Epidermal melanocyte (primary cell): ENCODE measurements at regions not wholly inside any gene's neighbourhood (a gene's known extent, or its start where the extent isn't known, plus 50 kb on each side); places are given as distances from the start of the nearest gene placed in this dataset.
A peak's percentile ranks its signal among the peaks of the same experiment; 100 is the strongest.

ENCODE experiments used
- DNase-seq: peaks from one replicate; pipeline ENCODE4 v3.0.0; 2011; ENCODE audit warnings: low spot score; ENCODE audit not compliant: insufficient read length

DNA sequence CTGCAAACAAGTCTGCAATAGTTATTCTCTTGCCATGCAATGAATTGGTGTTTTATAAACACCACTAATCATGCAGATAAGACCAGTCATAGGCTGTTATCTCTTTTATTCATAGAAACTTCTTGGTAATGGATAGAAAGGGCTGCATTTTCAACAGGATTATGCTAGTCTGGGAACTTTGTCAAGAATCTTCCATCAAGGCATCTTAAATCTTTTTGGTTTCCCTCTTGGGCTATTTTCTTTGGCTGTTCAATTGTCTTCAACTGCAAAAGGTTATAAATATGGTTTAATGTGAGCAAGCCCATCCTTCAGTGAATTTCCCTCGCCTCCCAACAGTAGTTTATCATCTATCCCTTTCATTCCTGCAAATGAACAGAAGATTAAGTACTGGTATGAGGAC is 59.0 kb upstream of the MINAR1 start:
- no peak for DNase-seq

DNA sequence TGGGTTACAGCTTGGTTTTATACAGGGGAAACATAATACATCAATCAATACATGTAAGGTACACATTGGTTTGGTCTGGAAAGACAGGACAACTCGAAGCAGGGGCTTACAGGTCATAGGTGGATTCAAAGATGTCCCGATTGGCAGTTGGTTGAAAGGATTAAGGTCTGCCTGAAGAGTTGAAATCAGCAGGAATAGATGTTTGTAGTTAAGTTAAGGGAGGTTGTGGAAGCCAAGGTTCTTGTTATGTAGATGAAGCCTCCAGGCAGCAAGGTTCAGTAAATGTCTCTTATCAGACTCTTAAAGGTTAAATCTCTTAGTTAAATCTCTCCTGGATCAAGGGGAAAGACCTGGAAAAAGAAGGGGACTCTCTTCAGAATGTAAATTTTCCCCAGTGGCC is 58.4 kb upstream of the MINAR1 start:
- no peak for DNase-seq

DNA sequence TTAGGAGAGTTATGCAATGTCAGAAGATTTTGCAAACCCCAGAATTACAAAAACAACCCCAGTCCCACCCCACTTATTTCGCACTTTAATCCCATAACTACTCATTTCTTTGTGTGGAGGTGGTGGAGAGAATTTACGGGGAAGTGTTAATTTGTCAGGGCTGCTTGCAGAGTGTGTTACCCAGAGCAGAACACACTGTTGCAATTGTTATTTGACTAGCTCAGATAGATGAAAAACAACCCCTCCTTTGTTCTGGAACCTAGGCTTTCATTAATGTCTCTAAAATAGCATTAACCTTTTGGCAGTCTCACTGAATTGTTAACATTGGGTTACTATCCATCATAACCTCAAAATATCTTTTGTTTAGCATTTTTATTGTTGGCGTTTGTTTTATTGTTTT is 55.8 kb upstream of the MINAR1 start:
- DNase-seq = no peak

DNA sequence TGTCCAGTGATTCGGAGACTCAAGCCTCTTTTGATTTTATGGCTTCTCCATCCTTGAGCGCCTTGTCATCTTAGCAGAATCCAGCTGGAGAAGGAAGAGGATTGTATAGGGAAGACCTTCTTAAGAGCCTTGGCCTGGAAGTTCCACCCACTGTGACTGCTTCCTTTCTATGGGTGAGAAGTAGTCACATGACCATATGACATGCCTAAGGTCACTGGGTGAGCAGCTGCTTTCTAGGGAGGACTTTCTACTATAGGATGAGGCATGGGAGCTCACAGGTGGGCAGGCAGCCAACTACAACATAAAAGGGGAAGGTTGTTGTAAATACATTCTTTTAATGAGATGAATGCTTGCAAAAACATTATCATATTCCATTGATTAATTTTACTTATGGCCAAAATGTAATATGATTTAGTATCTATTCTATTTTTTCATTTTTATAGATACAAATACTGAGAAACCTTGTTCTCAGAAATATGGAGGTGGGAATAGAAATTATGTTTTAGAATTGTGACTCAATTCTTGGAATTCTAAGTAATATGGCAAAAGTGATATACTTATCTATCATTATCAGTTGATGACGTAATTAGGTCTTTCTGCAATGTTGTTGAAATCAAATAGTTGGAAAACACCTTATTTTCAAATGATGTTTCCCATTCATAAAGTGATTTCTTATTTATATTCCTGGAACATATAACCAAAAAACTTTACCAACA is 53.6 kb upstream of the MINAR1 start:
- DNase-seq = no peak

DNA sequence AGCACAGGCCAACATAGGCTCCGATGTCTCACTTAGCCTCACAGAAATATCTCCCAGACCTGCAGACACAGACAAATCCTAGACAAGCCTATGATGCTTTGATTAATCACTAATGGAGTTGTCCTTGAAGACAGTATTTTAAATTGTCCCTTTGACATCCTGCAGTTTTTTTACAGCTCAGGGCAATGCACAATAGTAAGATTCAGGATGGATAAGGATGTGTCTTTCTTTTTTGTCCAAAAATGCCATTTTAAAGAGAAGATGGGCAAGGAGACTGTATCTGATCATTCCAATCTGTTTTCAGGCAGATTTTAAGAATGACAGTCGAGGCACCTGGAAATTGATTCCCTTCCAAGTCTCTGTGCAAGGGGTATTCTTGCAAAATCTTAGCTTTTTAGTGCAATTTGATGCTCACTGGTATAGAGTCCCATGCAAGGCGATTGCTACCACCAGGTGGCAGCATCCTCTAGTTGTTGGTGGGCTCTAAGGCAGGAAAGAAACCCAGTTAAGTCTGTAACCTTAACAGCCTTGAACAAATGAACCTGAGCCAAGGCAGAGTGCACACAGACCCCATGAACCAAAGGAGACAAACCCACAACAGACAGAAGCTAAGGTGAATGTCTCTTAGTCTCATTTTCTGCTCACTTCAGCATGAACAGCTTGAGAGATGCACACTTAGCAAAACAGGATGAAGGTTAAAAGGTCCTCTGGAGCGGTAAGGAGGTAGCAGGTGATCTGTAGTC is 51.2 kb upstream of the MINAR1 start:
- DNase-seq = peak; percentile 67

DNA sequence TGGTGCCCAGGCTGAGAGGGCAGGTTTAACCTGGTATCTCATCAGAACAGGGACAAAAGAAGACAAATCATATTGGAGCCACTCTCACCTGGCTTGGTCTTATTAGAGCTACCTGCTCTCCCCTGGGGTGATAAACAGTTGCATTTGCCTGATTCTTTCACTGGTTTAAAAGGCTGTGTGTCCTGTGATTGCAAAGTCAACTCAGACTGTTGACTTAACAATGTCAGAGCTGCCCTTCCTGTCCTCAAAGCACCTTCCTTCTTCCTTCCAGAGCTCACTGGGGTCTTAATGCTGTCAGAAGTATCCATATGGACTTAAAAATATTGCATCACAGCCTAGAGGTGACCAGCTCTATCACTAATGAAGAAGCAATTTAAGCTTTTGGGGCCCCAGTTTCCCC is 50.5 kb upstream of the MINAR1 start:
- no peak for DNase-seq
